Rectal smooth muscle tissue (tissue), 1 donor: ENCODE measurements at regions not wholly inside any gene's neighbourhood (a gene's known extent, or its start where the extent isn't known, plus 50 kb on each side); places are given as distances from the start of the nearest gene placed in this dataset.
"Not testable (repeated sequence)": the region's sequence is repeated elsewhere in the genome, so short reads cannot be mapped to it uniquely, and the experiment has no call there.

Source experiments
- H3K27ac ChIP-seq: one replicate; pipeline ENCODE4 v1.7.0; 2013; ENCODE audit warnings: low read depth, low read length, inconsistent platforms
- H3K27me3 ChIP-seq: one replicate; pipeline ENCODE4 v1.7.0; 2013; ENCODE audit warnings: low read length; ENCODE audit not compliant: control insufficient read depth, insufficient read depth
- H3K36me3 ChIP-seq: one replicate; pipeline ENCODE4 v1.7.0; 2013; ENCODE audit warnings: low read length; ENCODE audit not compliant: control insufficient read depth, insufficient read depth
- H3K4me1 ChIP-seq: one replicate; pipeline ENCODE4 v1.7.0; 2013; ENCODE audit warnings: low read length; ENCODE audit not compliant: control insufficient read depth, insufficient read depth
- H3K4me3 ChIP-seq: one replicate; pipeline ENCODE4 v1.7.0; 2013; ENCODE audit warnings: low read length
- H3K9ac ChIP-seq: one replicate; pipeline ENCODE4 v1.7.0; 2013; ENCODE audit warnings: low read length

- Histone ChIP-seq H3K36me3 (no peaks in the 10 kb centered on the region), H3K27me3 (no peaks in the 10 kb centered on the region), H3K9ac (no peak overlapping the region), H3K27ac (peak overlapping the region; percentile 19), H3K4me1 (peaks cover 3% of the 10 kb centered on the region), H3K4me3 (peak overlapping the region; percentile 16)
These were observed 305.4 kb upstream of the PTBP2 start for GRCh38 chr1:96416111-96416595.

- Histone ChIP-seq H3K36me3 (no peaks in the 10 kb centered on the region), H3K27ac (peak overlapping the region; percentile 19), H3K9ac (no peak overlapping the region), H3K4me3 (no peak overlapping the region), H3K27me3 (no peaks in the 10 kb centered on the region), H3K4me1 (peaks cover 3% of the 10 kb centered on the region)
These were observed 304.7 kb upstream of the PTBP2 start for GRCh38 chr1:96416701-96417444.

DNA sequence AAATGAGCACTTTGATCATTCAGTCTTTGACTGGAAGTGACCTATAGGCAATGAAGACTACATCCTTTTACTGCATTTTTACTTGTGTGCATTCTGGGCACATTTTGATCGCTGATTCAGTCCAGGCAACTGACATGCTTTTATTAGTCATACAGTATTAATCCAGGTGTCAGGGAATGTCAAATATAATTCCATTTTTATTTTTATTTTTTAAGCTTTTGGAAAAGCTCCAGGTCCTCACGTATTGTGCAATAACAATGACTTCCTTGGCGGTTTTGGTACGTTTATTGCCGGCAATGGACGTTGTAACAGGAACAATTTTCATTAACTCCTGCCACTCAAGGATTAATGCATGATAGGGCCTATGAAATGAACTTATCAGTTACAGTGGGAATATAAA lies 302.6 kb upstream of the PTBP2 start:
- H3K36me3 ChIP-seq, result no peaks in the 10 kb centered on the region
- H3K4me1 ChIP-seq, result peaks cover 3% of the 10 kb centered on the region
- no peaks in the 10 kb centered on the region for H3K27me3 ChIP-seq
- no peak overlapping the region for H3K27ac ChIP-seq
- no peak overlapping the region for H3K9ac ChIP-seq
- H3K4me3 ChIP-seq, result no peak overlapping the region

DNA sequence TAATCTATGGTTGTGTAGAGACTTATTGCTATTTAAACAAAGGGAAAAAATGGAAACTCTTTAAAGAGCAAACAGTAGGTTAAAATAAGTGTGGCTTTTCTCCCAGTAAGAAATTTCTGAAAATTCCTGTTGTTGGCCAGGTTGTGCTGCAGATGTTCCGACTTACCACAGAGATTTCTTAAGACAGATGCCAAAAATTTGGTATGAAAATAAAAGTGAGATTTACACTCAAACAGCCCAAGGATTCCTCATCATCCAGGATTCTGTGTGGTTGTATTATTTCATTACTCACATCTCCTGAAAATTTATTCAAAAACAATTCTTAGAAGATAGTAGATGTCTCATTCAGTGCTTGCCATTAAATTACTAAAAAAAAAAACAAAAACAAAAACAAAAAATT lies 296.7 kb upstream of the PTBP2 start:
- no peak overlapping the region for H3K4me3 ChIP-seq
- H3K36me3 ChIP-seq, result no peaks in the 10 kb centered on the region
- no peak overlapping the region for H3K27ac ChIP-seq
- H3K4me1 ChIP-seq, result no peaks in the 10 kb centered on the region
- H3K27me3 ChIP-seq, result no peaks in the 10 kb centered on the region
- no peak overlapping the region for H3K9ac ChIP-seq

DNA sequence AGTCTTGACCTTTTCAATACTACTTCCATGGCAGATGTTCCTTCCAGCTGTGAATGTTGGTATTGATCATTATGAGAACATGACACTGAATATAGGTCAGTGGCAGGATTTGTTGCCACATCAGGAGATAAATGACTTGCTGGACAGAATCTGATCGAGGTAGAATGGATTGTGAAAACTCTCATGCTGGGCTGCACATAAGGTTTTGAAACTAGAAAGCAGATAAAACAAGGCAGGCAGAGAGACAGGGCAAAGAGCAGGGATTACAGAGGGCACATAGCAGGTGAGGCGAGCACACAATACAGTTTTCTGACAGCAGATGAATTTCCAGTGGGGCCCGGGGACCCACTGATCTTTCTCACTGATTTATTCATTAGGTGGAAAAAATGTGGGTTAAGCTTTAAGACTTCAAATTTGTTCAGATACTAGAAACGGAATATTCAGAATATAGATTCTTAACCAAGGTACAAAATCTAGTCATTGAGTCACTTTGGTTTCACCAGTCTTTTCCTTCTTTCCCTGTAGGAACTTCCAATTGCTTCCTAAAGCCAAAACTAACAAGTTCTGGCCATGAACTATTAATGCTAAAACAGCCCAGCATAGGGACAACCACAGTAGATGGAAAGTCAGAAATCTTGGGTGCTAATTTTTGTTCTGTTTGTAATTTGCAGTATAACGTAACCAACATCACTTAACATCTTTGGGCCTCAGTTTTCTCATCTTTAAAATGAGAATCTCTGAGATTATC lies 296.0 kb upstream of the PTBP2 start:
- no peak overlapping the region for H3K4me3 ChIP-seq
- no peaks in the 10 kb centered on the region for H3K27me3 ChIP-seq
- no peaks in the 10 kb centered on the region for H3K4me1 ChIP-seq
- no peak overlapping the region for H3K9ac ChIP-seq
- no peaks in the 10 kb centered on the region for H3K36me3 ChIP-seq
- no peak overlapping the region for H3K27ac ChIP-seq

GRCh38 chr1:96427616-96428015 lies 294.0 kb upstream of the PTBP2 start:
- H3K27me3 ChIP-seq, result no peaks in the 10 kb centered on the region
- no peaks in the 10 kb centered on the region for H3K4me1 ChIP-seq
- H3K4me3 ChIP-seq, result no peak overlapping the region
- no peak overlapping the region for H3K9ac ChIP-seq
- H3K36me3 ChIP-seq, result no peaks in the 10 kb centered on the region
- H3K27ac ChIP-seq, result no peak overlapping the region

DNA sequence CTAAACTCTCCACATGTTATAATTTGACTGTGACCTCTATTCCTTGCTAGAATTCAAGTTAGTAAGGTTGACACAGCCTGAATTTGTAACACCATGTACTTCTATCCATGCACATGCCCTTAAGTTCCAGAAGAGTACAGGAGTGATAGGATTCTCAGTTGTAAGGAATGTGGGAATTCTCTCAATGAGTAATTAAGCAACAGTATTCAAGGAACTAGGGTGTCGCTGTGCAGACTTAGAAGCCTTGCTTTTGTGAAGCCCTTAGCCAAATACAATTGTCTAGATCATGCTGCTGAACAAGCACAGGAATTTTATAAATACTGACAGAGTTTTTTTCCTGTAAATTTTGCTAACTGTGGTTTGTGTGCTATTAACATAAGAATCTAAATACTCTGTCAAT lies 276.3 kb upstream of the PTBP2 start:
- H3K4me3 ChIP-seq, result no peak overlapping the region
- H3K27ac ChIP-seq, result no peak overlapping the region
- H3K4me1 ChIP-seq, result no peaks in the 10 kb centered on the region
- no peaks in the 10 kb centered on the region for H3K36me3 ChIP-seq
- H3K9ac ChIP-seq, result no peak overlapping the region
- no peaks in the 10 kb centered on the region for H3K27me3 ChIP-seq

DNA sequence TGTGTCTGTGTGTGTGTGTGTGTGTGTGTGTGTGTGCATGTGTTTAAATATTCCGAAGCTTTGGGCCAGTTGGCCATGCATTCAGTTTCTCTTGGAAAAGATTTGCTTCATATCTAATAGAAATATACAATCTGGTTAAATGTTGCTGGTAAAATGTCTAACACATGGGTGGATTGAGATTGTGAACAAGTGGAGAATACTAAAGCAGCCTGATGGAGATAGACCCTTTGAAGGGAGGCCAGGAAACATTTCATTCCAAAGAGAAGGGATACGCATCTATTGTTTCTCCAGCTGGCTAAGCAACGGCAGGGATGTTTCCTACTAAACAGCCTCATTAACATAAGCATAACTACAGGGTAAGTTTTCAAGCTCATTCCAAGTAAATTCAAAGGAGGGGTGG lies 257.5 kb upstream of the PTBP2 start:
- H3K4me3 ChIP-seq, result no peak overlapping the region
- H3K27ac ChIP-seq, result no peak overlapping the region
- H3K9ac ChIP-seq, result no peak overlapping the region
- H3K4me1 ChIP-seq, result no peaks in the 10 kb centered on the region
- no peaks in the 10 kb centered on the region for H3K27me3 ChIP-seq
- H3K36me3 ChIP-seq, result no peaks in the 10 kb centered on the region

DNA sequence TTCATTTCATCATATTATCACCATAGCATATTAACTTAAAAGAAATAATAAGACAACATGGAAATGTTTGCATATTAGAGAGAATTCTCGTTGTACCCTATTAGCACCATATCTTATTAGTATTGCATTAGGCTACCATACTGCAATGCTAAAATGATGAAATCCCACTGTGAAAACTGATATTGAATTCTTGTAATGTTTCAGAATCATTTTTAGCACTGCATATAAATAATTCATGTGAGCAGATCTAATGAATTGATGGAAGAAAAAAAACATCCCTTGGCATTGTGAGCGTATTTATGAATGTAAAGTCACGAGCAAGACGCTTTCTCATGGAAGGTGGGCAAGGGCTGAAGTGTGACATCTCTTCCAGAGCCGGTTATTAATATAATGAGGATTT lies 257.1 kb upstream of the PTBP2 start:
- Histone ChIP-seq H3K27ac (no peak overlapping the region), H3K9ac (no peak overlapping the region), H3K4me1 (no peaks in the 10 kb centered on the region)

DNA sequence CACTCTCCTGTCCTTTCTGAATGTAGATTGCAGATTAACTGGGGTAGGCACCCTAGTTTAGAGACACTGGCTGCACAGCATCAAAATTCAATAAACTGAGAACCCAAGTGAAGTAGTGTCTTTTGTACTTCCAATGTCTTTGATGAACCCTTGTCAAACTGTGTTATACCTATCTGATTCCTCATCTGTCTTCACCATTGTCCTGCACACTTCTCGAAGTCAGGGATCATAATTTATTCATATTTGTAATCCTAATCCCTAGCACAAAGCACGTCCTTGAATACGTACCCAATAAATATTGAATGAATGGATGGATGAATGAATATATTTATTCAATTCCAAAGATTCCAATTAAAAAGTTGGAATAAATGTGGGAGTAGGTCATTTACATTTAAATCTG lies 256.6 kb upstream of the PTBP2 start:
- Histone ChIP-seq H3K27me3 (no peaks in the 10 kb centered on the region), H3K9ac (no peak overlapping the region), H3K27ac (no peak overlapping the region), H3K36me3 (no peaks in the 10 kb centered on the region), H3K4me1 (no peaks in the 10 kb centered on the region), H3K4me3 (no peak overlapping the region)

More for the DNA sequence above, 257.1 kb upstream of the PTBP2 start:
- no peaks in the 10 kb centered on the region for H3K36me3 ChIP-seq
- no peak overlapping the region for H3K4me3 ChIP-seq
- H3K27me3 ChIP-seq, result no peaks in the 10 kb centered on the region

DNA sequence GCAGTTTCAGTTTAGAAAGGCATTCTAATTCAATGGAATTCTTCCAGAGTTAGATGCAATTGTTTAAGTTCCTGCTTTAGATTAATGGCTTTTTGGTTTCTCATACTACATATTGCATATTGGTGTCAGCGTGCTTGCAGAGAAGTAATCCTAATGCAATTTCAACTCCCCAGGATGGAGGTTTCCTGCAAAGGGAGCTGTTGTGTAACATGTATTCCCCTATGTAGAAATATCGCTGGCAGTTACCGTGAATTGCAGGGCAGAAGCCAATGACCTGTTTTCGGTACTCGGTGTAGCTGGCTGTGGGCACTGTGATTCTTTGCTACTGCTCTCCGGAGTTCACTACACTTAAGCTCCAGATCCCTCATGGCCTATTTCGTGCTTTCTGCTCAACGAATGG lies 256.1 kb upstream of the PTBP2 start:
- H3K4me1 ChIP-seq, result no peaks in the 10 kb centered on the region
- no peaks in the 10 kb centered on the region for H3K27me3 ChIP-seq
- H3K4me3 ChIP-seq, result no peak overlapping the region

GRCh38 chr1:96466842-96467241 lies 254.7 kb upstream of the PTBP2 start:
- H3K4me1 ChIP-seq, result no peaks in the 10 kb centered on the region
- no peak overlapping the region for H3K27ac ChIP-seq
- no peaks in the 10 kb centered on the region for H3K36me3 ChIP-seq

More for the DNA sequence above, 256.1 kb upstream of the PTBP2 start:
- Histone ChIP-seq H3K27ac (no peak overlapping the region), H3K9ac (no peak overlapping the region), H3K36me3 (no peaks in the 10 kb centered on the region)

GRCh38 chr1:96469726-96470125 lies 251.9 kb upstream of the PTBP2 start:
- not testable (repeated sequence) for H3K4me1 ChIP-seq, H3K9ac ChIP-seq, H3K27ac ChIP-seq, H3K27me3 ChIP-seq, H3K4me3 ChIP-seq, H3K36me3 ChIP-seq

More at GRCh38 chr1:96466842-96467241, 254.7 kb upstream of the PTBP2 start:
- Histone ChIP-seq H3K4me3 (no peak overlapping the region), H3K27me3 (no peaks in the 10 kb centered on the region), H3K9ac (no peak overlapping the region)
